ENCODE measurements at regions not wholly inside any gene's neighbourhood (a gene's known extent, or its start where the extent isn't known, plus 50 kb on each side); places are given as distances from the start of the nearest gene placed in this dataset.

- intact Hi-C loops (cut with DNase I; ENCODE audit: low total_unique reads) = no loop called here
- Histone ChIP-seq H3K4me1 (no peaks in the 10 kb centered on the region), H3K36me3 (no peaks in the 10 kb centered on the region), H3K9me3 (no peaks in the 10 kb centered on the region), H3K4me3 (no peak overlapping the region), H3K27me3 (replicated peaks in 1 of 7) (no peaks in the 10 kb centered on the region), H3K27ac (no peak overlapping the region)
- TF ChIP-seq CTCF (IDR thresholded peaks at IDR 0.05 in 8 of 11, conservative IDR thresholded peaks at IDR 0.05 in 3 of 11) (no peak), POLR2AphosphoS5 (IDR thresholded peaks at IDR 0.05) (no peak), POLR2A (IDR thresholded peaks at IDR 0.05) (no peak)
- no peak for DNase-seq
- WGBS, 5 donors = 51 to 66% (median 62%) methylated on average over 2 of the region's 2 CpGs
These were observed 798.5 kb upstream of the EPHA7 start for GRCh38 chr6:94217836-94218235.

- Histone ChIP-seq H3K36me3 (no peaks in the 10 kb centered on the region), H3K4me3 (no peak overlapping the region), H3K9me3 (no peaks in the 10 kb centered on the region), H3K27ac (no peak overlapping the region), H3K27me3 (replicated peaks in 1 of 7) (no peaks in the 10 kb centered on the region), H3K4me1 (no peaks in the 10 kb centered on the region)
- intact Hi-C loops (cut with DNase I; ENCODE audit: low total_unique reads) = no loop called here
- no peak for DNase-seq
- 65 to 89% (median 74%) methylated on average over 1 of the region's 1 CpG for WGBS, 5 donors
- TF ChIP-seq POLR2AphosphoS5 (IDR thresholded peaks at IDR 0.05) (no peak), CTCF (IDR thresholded peaks at IDR 0.05 in 8 of 11, conservative IDR thresholded peaks at IDR 0.05 in 3 of 11) (no peak), POLR2A (IDR thresholded peaks at IDR 0.05) (no peak)
These were observed 796.2 kb upstream of the EPHA7 start for GRCh38 chr6:94215552-94215951.

GRCh38 chr6:94213226-94213625, 793.9 kb upstream of the EPHA7 start:
- no peak for DNase-seq
- WGBS, 5 donors = 19 to 42% (median 33%) methylated on average over 2 of the region's 2 CpGs
- Histone ChIP-seq H3K27ac (no peak overlapping the region), H3K4me1 (no peaks in the 10 kb centered on the region), H3K9me3 (no peaks in the 10 kb centered on the region), H3K4me3 (no peak overlapping the region), H3K27me3 (replicated peaks in 1 of 7) (no peaks in the 10 kb centered on the region), H3K36me3 (no peaks in the 10 kb centered on the region)
- TF ChIP-seq POLR2A (IDR thresholded peaks at IDR 0.05) = no peak
- no peak for TF ChIP-seq POLR2AphosphoS5 (IDR thresholded peaks at IDR 0.05)
- no peak for TF ChIP-seq CTCF (IDR thresholded peaks at IDR 0.05 in 8 of 11, conservative IDR thresholded peaks at IDR 0.05 in 3 of 11)
- intact Hi-C loops (cut with DNase I; ENCODE audit: low total_unique reads) = no loop called here

- TF ChIP-seq POLR2AphosphoS5 (IDR thresholded peaks at IDR 0.05) (no peak), POLR2A (IDR thresholded peaks at IDR 0.05) (no peak), CTCF (IDR thresholded peaks at IDR 0.05 in 8 of 11, conservative IDR thresholded peaks at IDR 0.05 in 3 of 11) (no peak)
- DNase-seq = no peak
- no peak overlapping the region for H3K4me3 ChIP-seq
- no peaks in the 10 kb centered on the region for H3K4me1 ChIP-seq
- intact Hi-C loops (cut with DNase I; ENCODE audit: low total_unique reads) = no loop called here
- no peak overlapping the region for H3K27ac ChIP-seq
- no peaks in the 10 kb centered on the region for H3K9me3 ChIP-seq
- no peaks in the 10 kb centered on the region for H3K36me3 ChIP-seq
- WGBS, 5 donors = 89 to 97% (median 91%) methylated on average over 5 of the region's 5 CpGs
- H3K27me3 ChIP-seq (replicated peaks in 1 of 7) = no peaks in the 10 kb centered on the region
These were observed 777.5 kb upstream of the EPHA7 start for GRCh38 chr6:94196891-94197290.
